Omental fat pad (tissue), 1 donor: ENCODE measurements at regions not wholly inside any gene's neighbourhood (a gene's known extent, or its start where the extent isn't known, plus 50 kb on each side); places are given as distances from the start of the nearest gene placed in this dataset.
"Not testable (repeated sequence)": the region's sequence is repeated elsewhere in the genome, so short reads cannot be mapped to it uniquely, and the experiment has no call there.

Experiments used
- ATAC-seq: fragments of 150-250 bp; one replicate; pipeline ENCODE4 v1.9.1; 2016; ENCODE audit warnings: mild to moderate bottlenecking, moderate library complexity; ENCODE audit not compliant: low FRiP score
- DNase-seq: peaks from one replicate; pipeline ENCODE4 v3.0.0-alpha.2; 2019; ENCODE audit warnings: low spot score

- not testable (repeated sequence) for DNase-seq, ATAC-seq
Observed at GRCh38 chr15:101876031-101876430, 64.0 kb downstream of the OR4F15 start.

DNA sequence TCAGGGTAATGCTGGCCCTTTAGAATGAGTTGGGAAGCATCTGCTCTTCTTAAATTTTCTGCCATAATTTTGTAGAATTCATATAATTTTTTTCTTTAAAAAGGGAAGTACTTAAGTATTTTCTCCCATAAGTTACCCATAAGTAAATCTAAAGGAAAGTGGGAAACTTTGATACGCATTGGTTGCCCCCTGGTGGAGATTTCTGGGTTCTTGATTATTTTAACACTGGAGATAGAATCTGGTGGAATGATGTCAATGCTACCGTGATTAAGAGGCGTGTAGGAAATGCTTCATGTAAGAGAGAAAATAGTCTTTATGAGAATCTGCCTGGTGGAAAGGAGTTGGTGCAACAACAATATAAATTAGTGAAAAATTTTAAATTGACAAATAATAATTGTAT lies 65.6 kb downstream of the OR4F15 start:
- DNase-seq, ATAC-seq: not testable (repeated sequence)

GRCh38 chr15:101912349-101913287 lies 100.6 kb downstream of the OR4F15 start:
- DNase-seq, ATAC-seq: not testable (repeated sequence)

- ATAC-seq, DNase-seq: not testable (repeated sequence)
Observed at GRCh38 chr15:101924554-101924953, 112.6 kb downstream of the OR4F15 start.

DNA sequence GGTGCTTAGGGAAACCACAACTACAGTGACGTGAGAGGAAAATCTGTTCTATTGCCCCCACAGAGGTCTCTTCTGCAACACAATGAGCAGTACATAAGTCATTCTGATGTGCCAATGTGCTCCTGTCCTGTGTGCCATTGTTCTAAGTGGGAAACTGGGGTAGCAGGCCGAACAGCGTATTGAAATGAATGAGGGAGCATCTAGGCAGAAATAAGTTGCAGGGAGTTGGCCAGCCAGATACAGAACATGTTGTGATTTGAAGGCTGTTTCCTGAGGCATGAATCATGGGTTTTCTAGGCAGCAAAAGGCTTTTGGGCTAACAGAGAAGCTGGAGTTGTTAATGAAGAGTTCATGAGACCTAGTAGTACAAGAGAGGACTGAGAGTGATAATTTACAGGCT lies 122.5 kb downstream of the OR4F15 start:
- DNase-seq, ATAC-seq: not testable (repeated sequence)

DNA sequence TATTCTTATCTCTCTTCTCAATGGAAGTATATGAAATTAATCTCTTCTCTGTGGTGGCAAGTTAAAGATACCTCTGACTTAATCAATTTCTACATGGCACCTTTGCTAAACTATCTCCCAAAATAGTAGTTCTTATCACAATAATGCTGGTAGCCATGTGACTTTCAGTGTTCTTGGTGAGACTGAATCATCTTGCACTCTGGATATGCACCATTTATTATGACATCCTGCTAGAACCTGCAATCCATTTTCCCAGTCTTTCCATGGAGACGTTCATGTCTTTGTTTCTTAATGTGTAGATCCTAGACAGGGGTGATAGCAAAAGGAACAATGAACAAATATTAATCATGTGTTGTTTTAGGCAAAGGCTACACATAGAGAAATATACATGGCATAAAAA lies 125.4 kb downstream of the OR4F15 start:
- ATAC-seq, DNase-seq: not testable (repeated sequence)

DNA sequence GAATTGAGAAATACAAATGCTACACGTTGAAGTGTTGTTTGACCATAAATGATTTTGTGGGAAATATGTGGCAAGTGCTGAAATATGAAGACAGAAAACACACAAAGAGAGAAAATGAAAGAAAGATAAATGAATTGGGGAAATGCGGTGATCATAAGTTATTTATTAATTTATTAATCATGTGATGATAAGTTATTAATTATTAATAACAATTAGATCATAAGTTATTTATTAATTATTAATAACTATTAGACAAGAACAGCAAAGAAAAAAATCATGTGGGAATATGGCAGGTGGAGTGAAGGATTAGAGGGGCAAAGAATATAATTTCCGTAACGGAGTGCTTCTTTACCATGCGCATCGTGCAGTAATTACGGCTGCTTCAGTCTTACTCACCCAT lies 126.6 kb downstream of the OR4F15 start:
- ATAC-seq, DNase-seq: not testable (repeated sequence)

GRCh38 chr15:101945896-101946295 lies 133.9 kb downstream of the OR4F15 start:
- DNase-seq, ATAC-seq: not testable (repeated sequence)

- not testable (repeated sequence) for ATAC-seq, DNase-seq
Observed at GRCh38 chr15:101948491-101949010, 136.5 kb downstream of the OR4F15 start.

GRCh38 chr15:101949380-101950065 lies 137.5 kb downstream of the OR4F15 start:
- DNase-seq, ATAC-seq: not testable (repeated sequence)

- ATAC-seq, DNase-seq: not testable (repeated sequence)
Observed at GRCh38 chr15:101953993-101954392, 142.0 kb downstream of the OR4F15 start.

GRCh38 chr15:101955840-101956239 lies 143.8 kb downstream of the OR4F15 start:
- not testable (repeated sequence) for ATAC-seq
- DNase-seq, result peak; percentile 14

GRCh38 chr15:101958656-101959055 lies 146.7 kb downstream of the OR4F15 start:
- not testable (repeated sequence) for DNase-seq

GRCh38 chr15:101961263-101961662 lies 149.3 kb downstream of the OR4F15 start:
- peak; percentile 5 for DNase-seq
- not testable (repeated sequence) for ATAC-seq

More at GRCh38 chr15:101958656-101959055, 146.7 kb downstream of the OR4F15 start:
- not testable (repeated sequence) for ATAC-seq

GRCh38 chr15:101961765-101962164 lies 149.8 kb downstream of the OR4F15 start:
- DNase-seq, ATAC-seq: not testable (repeated sequence)

DNA sequence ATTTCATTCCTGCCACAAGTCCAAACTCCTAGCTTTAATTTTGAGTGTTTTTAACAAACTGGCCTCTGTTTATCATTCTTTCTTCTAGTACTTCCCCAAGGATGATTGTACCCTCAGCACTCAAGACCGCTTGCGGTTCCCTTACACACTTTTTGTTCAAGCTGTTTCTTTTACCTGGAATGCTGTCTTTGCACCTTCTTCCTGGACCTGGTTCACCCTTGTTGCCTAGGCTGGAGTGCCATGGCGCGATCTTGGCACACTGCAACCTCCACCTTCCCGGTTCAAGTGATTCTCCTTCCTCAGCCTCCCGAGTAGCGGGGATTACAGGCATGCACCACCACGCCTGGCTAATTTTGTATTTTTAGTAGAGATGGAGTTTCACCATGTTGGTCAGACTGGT lies 151.7 kb downstream of the OR4F15 start:
- ATAC-seq, result not testable (repeated sequence)
- peak; percentile 6 for DNase-seq

DNA sequence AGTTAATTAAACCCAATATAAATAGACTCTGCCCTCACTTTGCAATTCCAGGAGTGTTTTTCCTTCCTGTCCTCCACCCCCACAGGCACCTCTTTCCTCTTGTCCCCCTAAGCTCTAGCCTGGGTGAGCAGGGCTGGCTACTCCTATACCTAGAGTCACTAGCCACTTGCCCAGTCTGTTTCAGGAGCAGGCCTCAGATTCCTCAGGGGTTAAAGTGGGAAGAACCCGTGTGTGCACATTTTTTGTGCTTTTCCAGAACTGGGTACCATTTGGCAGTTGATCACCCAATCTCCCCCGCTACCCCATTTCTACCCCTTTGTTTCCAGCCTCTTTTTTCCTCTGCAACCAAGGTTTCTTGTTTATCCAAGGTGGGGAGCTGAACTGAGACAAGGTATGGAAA lies 153.4 kb downstream of the OR4F15 start:
- not testable (repeated sequence) for ATAC-seq
- DNase-seq, result peak; percentile 20

DNA sequence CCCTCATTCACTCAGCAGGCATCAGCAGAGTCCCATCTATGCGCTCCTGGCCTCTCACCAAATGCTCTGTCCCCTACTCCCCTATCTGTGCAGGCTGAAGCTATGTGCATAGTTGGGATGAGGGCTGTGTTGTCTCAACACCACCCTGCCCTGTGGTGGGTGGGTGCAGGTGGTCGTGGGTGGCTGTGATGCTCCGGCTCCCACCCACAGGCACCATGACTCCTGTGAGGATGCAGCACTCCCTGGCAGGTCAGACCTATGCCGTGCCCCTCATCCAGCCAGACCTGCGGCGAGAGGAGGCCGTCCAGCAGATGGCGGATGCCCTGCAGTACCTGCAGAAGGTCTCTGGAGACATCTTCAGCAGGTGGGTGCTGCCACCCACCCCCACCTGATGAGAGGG lies 153.9 kb downstream of the OR4F15 start:
- peak; percentile 18 for DNase-seq
- not testable (repeated sequence) for ATAC-seq

DNA sequence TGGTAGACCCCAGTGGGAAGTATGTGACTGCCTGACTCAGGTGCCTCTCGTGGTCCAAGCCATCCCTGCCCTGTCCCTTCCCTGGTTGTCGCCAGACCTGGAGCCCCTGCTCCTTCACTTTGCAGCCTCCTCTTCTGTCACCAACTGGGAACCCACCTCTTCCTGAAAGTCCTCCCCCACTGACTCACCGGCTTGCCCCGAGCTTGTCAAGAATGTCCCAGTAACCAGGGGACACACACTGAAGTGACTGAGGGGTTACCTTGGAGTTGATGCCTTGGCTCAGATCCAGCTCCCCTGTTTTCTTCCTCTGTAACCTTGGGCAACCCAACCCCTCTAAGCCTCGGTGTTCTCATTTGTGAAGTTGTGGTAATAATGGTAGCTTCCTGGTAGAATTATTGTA lies 155.4 kb downstream of the OR4F15 start:
- ATAC-seq, result not testable (repeated sequence)
- peak; percentile 14 for DNase-seq

- DNase-seq, ATAC-seq: not testable (repeated sequence)
Observed at GRCh38 chr15:101970605-101971004, 158.6 kb downstream of the OR4F15 start.
